ENCODE measurements at regions not wholly inside any gene's neighbourhood (a gene's known extent, or its start where the extent isn't known, plus 50 kb on each side); places are given as distances from the start of the nearest gene placed in this dataset.

DNA sequence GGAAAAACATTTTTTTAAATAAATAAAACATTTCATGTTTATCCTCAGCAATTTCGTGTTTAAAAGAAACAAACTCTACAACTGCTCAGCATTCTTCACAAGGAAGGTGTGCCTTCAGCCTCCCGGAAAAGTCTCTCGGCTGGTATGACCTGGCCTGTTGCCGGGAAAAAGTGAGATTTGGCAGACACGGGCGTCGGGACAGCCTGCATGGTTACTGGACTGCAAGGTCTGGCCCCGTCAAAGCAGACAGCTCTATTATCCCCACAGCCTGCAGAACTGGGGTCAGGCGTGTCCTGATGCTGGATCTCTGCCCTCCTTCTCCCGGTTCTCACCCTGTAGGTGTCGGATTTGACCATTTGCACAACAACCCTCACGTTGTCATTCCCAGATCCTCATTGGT, 120.3 kb upstream of the SPATA31C2 start:
- TF ChIP-seq, protein P1, sequence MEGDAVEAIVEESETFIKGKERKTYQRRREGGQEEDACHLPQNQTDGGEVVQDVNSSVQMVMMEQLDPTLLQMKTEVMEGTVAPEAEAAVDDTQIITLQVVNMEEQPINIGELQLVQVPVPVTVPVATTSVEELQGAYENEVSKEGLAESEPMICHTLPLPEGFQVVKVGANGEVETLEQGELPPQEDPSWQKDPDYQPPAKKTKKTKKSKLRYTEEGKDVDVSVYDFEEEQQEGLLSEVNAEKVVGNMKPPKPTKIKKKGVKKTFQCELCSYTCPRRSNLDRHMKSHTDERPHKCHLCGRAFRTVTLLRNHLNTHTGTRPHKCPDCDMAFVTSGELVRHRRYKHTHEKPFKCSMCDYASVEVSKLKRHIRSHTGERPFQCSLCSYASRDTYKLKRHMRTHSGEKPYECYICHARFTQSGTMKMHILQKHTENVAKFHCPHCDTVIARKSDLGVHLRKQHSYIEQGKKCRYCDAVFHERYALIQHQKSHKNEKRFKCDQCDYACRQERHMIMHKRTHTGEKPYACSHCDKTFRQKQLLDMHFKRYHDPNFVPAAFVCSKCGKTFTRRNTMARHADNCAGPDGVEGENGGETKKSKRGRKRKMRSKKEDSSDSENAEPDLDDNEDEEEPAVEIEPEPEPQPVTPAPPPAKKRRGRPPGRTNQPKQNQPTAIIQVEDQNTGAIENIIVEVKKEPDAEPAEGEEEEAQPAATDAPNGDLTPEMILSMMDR (conservative IDR thresholded peaks at IDR 0.05 in 1 of 2, IDR thresholded peaks at IDR 0.05 in 1 of 2; ENCODE audit: low read depth in 1 of 2, low read length in 2 of 2), result no peak
- no peak for TF ChIP-seq EZH2 (IDR thresholded peaks at IDR 0.05; ENCODE audit: low read length, missing control alignments)

Data from fibroblast of lung (primary cell).